ENCODE measurements at regions not wholly inside any gene's neighbourhood (a gene's known extent, or its start where the extent isn't known, plus 50 kb on each side); places are given as distances from the start of the nearest gene placed in this dataset.

DNA sequence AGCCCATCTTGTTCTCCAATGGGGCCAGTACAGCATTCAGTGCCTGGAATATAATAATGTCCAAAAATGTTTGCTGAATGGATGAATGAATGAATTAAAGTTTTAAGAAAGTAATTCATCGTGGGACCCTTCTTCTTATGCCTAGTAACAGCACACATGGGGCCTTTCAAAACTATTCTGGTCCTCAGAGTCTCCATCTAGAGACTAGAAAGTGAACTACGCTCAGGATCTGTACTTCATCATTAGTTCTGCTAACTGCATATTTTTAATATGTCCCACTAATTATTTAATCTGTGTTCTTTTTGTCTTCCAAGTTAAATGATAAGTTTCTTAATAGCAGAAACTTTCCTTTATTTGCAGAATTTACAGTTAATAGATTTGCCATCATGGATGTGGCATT, 172.5 kb downstream of the SMAD2 start:
- no peak for DNase-seq (ENCODE audit: low read depth)

DNA sequence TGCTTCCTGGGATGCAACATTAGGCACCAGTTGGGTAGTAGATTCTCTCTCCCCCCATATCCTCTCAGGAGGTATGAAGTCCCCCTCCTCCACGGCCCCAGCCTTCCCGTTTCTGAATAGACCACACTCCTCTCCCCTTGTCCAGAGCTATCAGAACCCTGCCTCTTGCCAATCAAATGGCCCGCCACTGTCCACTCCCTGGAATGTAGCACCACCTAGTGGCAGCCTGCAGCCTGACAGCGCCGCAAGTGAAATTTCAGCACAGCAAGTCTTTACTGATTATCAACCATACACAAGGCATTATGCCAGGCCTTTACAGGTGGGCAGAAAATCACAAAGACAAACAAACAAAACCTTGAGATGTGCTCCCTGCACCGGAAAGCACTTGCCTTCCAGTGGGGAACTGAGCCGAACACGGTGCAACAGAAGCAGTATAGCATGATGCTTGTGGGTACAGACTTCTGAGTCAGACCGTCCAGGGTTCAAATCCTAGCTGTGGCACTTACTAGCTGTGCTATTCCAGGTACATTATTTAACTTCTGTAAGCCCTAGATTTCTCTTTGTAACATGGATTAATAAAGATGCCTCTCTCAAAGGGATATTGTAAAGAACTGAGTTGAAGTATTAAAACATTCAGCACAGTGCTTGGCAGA, 174.0 kb downstream of the SMAD2 start:
- peak; percentile 22 for DNase-seq (ENCODE audit: low read depth)

DNA sequence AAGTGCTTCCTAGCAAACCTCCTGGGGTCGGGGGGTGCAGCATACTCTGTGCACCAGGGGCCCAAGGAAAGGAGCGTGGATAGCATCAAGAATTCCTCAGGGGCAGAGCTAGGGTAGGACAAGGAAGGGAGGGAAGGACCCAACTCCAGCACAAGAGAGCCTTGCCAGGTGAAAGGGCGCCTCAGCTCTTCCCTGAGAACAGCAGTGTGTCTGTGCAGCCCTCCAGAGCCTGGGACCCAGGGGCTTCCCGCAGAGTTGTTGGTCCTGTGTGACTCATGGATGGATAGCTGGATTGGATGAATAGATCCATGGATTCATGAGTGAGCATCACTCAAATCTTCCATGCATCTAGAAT, 175.4 kb downstream of the SMAD2 start:
- no peak for DNase-seq (ENCODE audit: low read depth)

DNA sequence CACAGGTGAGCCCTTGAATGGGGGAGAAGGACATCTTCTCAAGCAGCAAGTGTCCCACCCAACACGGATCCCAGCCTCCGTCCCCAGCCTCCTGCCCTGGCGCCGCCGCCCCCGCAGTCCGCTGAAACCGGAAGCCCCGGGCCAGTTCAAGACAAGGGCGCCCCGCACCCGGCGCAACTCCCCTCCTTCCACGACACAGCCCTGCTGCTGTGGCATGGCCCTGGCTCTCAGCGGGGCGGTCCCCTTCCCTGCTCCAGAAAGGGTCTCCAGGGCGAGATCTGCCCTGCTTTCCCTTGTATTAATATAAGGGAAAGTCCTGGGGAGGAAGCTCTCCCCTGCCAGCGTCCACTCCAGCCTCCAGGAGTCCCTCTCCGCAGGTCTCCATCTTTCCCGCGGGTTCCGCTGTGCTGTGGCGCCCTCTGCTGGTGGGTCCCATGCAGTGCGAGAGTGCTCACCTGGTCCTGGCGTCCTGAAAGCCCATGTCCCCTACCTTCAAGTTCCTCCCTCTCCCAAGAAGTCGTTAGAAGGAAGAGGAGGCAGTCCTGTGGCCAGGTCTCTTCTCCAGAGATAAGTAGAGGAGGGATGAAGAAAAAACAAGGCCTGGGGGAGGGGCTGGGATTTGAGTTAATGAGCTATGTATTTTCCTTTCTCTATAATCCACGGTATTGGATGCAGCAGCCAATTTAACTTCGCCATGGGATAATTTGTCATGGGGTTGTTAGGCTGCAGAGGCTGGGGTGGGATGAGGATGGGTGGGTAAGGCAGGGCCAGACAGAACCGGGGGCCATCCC, 176.0 kb downstream of the SMAD2 start:
- peak; percentile 26 for DNase-seq (ENCODE audit: low read depth)

DNA sequence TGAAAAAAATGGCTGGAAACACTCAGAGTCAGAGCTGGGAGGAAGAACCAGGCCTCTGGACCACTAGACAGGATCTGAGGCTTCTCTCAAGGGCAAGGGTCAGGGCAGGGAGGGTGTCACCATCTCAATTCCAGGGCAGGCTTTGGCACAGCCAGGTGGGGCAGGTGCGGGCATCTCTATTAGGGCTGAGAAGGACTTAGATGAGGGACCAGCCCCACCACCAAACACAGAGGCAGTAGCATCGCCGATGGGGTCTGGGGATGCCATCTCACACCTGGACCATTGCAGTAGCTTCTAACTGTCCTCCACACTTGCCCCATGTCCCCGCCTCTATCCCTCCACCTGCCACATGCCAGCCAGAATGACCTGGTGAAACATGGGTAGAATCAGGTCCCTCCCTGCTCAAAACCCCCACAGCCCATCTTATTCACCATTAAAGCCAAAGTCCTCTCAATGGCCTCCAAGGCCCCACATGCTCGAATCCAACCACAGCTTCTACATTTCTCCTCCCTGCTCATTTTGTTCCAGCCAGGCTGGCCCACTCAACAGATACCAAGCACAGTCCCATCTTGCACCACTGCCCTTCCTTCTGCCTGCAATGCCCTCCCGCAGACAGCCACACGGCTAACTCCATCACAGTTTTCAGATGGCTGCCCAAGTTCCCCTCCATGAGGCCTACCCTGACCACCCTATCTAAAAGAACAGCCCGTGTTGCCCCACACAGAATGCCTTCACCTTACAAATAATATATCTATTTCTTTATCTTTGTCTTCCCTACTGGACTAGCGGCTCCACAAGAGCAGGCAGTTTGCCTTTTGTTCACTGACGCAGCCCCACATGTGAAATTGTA, 177.4 kb downstream of the SMAD2 start:
- no peak for DNase-seq (ENCODE audit: low read depth)

DNA sequence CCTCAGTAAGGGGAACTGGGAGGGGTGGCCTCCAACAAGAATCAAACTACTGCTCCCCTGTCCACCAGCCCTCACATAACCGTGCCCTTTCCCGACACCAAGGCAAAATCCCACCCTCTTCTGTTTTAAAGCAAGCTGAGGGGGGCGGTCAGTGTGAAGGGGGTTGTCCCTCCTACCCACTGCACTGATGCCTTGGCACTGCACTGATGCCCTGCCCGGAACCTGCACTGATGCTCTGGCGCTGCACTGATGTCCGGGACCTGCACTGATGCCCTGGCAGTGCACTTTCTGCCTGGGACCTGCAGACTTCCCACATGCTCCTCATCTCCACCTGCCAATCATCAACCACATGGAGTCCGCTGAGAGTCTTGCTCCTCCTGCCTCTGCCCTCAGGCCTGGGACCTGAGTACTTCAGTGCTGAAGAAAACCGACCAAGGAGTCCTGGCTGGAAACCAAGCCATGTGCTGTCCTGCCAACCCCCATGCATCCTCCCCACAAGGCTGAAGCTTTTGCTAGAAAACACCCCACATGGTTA, 179.5 kb downstream of the SMAD2 start:
- DNase-seq (ENCODE audit: low read depth), result no peak

DNA sequence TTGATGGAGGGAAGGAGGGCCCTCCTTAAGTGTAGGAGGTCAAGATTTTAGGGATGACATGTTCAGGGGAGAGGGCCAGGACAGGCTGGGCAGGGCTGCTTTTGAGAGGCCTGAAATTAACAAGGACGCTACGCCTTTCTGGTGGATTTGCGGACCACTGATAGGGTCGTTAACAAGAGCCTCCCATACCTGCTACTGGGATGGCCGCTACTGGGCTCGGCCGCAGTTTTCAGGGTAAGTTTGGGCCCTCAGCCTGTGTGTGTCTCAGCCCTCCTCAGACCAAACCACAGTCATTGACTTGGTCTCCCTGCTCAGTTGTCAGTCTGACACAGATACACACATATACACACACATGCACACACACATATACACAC, 180.9 kb downstream of the SMAD2 start:
- DNase-seq (ENCODE audit: low read depth), result no peak

DNA sequence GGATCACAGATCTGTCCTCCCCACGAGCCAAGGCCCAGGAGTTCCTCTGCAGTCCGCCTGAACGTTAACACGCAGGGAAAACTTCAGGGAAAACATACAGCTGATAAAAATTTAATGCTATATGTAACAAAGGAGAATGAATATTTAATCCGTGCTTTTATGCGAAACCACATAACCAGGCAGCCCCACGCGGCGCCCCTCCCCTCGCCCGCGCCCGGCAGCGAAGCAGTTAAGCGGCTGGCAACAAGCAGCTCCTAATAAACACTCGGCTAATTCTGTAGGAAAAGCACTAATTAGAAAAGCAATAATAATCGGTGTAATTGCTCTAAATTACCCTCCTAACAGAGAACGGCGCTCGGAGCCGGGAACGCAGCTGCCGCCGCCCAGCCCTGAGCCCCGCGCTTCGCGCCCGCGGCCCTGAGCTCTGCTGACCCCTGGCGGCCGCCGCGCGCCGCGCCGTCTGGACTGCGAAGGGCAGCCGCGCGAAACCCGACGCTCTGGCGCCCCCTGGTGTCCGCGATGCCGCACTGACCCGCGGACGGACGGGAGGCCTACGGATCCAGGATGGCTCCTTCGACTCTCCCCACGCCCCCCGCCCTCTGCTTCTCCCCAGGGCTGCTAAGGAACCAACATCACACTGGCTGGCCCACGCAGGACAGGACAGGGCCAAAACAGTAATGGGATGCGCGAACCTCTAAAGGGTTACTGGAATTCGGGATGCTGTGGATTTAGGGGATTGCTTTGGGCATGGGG, 181.4 kb downstream of the SMAD2 start:
- DNase-seq (ENCODE audit: low read depth), result peak; percentile 83

DNA sequence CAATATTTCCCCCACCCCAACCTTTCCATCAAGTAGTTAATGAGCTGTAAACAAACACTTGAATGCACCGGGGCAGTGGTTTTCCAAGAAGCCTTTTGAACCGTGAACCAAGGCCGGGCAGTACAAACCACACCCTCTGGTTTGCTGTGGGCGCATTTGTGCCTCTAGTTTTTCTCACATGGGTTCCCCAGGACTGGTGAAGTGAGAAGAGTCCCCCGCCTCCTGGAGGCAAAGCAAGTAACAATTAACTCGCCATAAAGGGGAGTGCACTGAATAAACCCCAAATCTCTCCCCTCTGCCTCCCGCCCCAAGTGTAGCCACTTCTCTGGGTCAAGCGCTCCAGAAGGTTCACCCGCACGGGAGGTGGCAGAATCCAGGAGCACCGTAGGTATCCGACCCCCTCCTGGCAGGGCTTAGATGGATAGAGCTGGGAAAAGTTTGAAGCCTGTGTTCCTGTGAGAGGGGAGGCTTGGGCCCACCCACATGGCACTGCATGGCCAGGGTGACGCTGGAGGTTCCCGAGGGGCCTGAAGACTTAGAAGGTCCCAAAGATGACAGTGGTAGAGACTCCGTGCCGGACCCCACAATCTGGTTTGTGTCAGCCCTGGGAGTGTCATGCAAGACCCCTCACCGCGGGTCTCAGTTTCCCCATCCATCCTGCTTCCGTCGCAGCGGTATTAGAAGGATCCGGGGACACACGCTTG, 182.2 kb downstream of the SMAD2 start:
- no peak for DNase-seq (ENCODE audit: low read depth)

DNA sequence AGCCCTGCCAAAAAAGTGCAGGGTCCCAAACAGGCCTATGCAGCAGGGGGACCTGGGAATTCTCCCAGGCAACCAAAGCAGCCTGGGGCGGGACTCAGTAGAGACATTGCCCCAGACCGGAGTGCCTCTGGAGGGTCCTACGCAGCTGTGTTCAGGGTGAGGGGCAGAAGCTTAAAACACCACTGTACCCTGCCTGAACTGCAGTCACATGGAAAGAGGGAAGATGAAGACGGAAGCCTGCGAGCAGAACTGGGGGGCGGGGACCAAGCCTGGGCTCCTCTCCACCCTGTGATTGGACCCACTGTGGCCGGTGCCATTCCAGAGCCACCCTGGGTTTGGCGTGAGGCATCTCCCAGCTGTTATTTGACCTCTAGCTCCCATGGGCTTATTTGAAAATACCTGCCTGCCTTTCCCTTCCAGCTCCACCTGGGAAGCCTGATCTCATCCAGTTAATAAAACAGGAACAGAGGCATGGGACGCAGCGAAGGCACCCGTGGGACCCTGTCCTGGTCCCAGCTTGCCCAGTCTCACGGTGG, 183.1 kb downstream of the SMAD2 start:
- DNase-seq (ENCODE audit: low read depth), result no peak

DNA sequence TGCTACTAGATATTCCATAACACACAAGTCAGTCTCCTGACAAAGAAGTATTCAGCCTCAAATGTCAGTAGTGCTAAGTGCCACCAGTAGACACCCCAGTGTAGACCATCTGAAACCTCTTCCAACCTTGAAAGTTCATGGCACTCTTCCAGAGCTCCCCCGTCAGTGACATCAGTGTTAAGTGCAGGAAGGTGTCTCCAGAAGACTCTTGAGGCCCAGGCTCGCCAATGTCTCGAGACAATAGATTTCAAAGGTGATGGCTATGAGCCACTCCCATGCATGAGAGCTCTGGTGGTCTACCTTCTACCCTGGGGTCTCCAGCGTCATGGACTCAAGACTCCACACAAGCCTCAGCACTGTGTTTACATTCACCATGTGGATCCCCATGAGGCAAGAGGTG, 183.8 kb downstream of the SMAD2 start:
- no peak for DNase-seq (ENCODE audit: low read depth)

DNA sequence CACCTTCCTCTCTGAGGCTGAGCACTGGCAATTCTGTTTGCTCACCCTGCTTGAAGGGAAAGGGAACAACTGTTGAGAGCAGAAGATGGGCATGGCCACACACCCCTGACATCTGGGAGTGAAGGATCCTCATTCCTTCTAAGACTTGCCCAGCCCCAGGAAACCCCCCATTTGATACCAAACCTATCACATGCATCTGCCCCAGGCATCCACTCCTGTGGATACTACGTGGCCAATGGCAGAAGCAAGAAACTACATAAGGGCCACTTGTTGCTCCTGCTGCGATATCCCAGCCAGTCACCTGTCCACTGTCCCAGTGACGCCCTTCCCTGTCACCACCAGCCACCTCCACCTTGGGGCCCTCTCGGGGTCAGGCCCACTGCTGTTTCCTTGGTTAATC, 185.2 kb downstream of the SMAD2 start:
- DNase-seq (ENCODE audit: low read depth), result no peak

DNA sequence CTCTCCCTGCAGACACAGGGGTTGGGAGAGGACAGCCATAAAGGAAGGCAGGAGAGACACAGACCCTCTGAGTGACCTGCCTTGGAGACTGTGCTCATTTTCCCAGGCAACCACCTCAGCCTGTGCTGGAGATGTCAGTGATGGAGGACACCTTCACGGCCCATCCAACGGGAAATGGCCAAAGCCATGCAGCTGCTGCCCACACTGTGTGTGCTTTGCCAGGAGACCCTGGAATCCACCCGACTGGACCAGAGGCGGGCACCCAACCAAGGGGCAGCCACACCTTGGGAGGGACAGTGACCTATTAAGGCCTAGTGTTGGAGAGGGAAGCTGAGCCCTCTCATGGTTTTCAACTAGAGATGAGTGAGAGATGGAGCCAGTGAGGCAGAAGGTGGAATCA, 192.5 kb downstream of the SMAD2 start:
- no peak for DNase-seq (ENCODE audit: low read depth)

DNA sequence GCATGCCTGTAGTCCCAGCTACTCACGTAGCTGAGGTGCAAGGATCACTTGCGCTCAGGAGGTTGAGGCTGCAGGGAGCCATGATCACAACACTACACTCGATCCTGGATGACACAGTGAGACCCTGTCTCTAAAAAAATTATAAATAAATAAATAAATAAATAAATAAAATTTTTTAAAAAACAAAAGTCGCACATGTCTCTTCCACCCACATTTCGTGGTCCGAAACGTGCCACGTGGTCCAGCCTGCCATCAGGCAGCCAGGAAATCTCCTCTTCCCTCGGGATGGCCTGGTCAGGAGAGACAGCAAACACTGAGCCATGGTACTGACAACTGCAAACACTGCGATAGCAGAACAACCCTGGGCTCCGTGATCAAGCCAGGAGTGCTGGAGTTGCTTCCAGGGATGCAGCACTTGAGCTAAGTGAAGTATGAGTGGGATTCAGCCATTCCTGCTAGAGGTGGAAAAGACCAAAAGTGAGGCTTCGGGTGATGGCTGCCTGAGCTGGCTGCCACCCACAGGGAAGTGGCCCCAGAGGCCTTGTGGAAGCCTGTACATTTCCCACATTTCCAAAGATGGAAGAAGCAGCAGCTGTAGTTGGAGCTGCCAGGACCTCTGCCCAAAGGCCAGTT, 193.1 kb downstream of the SMAD2 start:
- DNase-seq (ENCODE audit: low read depth), result no peak

DNA sequence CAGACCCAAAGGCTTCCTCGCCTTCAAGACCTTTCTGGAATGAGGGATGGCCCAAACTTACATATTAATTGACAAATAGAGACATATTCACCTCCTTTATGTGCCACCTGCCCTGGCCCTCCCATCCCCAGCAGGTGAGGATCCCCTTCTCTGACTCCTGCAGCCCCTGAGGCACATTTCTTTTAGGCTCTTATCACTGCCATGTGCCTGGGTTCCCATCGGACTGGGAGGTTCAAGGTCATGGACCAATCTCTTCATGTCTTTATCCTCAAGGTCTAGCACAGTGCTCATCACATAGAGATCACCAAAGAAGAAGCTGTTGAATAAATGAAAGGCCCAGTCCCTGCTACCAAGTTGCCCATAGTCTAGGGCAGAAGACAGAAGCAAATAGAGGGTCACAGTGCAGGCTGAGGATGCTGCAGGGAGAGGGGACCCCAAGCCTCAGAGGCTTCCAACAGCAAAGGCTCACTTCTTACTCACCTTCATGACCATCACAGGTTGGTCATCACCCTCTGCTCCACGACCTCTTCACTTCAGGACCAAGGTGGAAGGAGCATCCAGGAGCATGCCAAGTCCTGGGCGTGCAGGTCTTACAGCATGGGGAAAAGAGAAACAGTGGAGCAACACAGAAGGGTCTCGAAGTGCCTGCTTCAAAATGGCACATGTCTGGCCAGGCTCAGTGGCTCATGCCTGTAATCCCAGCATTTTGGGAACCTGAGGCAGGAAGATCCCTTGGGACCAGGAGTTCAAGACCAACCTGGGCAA, 193.9 kb downstream of the SMAD2 start:
- DNase-seq (ENCODE audit: low read depth), result no peak

DNA sequence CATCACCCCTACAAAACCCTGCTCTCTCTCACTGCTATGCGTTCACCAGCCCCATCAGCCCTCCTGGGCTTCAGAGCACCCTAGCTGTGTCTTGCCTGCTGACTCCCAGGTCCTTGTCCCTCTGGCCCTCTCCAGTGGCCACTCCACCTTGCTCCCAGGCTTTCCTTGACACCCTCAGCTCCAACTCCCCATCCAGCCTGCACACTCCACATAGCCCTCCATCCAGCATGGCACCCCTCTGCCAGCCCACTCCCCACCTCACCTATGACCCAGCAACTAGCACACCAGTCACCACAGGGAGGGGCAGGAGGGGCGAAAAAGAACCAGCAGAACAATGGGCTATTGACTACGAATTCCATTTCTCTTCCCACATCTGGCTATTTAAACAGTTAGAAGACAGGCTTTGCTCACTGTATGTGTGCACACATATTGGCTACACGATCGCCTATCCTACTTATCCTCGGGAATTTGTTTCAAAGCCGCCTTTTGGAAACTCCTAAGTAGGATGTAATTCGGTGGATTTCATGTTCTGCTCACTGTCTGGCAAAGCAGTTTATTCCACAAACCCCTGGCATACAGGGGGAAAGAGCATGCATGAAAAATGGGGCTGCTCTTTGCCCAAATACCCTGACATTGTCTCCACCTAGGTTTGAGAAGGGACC, 195.3 kb downstream of the SMAD2 start:
- DNase-seq (ENCODE audit: low read depth), result no peak

DNA sequence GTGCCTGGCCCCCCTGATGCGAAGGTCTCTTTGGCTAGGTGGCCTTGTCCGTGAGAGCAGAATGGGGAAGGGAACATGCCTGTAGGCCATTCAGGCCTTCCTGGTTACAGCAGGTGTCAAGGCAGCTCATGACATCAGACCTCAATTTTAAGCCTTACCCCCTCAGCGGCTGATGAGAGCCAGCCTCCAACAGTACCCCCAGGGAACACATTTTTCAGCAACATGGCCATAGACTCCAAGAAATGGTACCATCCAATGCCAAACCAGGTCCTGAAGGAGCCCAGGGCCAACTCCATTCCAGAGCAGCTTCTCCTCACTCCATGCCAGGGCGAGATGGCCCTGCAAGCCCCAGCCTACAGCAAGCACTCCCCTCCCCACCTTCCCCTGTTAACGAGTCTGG, 199.2 kb downstream of the SMAD2 start:
- DNase-seq (ENCODE audit: low read depth), result no peak

DNA sequence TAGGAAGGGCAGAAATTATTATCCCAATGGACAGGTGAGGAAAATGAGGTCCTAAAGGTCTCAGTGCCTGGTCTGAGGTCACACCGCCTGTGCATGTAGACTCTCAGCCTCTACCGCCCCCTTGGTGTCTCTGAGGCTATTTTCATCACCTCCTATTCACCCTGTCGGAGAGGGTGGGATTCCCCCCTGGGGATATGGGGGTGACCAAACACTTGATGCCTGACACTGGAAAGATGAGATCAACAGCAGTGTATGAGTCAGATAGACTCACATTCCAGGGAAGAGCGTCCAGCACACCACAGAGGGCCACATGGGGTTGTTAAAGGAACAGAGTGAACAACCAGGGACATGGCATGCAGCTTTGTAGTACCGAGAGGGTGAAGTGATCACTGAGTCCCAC, 199.7 kb downstream of the SMAD2 start:
- DNase-seq (ENCODE audit: low read depth), result no peak

DNA sequence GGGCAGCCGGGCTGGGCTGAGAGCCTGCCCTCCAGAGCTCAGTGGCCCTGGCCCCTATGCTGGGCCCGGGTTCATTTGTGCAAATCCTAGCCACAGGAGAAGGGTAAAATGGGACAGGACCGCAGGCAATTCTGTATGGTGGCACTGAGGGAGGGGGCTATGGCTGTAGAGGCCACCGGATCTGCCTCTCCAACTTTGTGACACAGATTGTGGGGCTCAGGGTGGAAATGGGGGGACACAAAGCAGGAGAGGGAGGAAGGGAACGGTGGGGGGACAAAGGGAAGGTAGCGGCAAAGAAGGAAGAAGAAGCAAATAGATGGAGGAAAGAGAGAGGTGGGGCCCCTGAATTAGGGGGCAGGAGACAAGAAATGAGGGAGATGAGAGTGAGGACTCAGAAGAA, 201.1 kb downstream of the SMAD2 start:
- DNase-seq (ENCODE audit: low read depth), result no peak

Measured in stimulated activated CD8-positive, alpha-beta memory T cell treated with anti-CD3 and anti-CD28 coated beads, Interleukin-15, amount 100 ng/mL, for 24 hours (primary cell).